GM12875 (cell line): ENCODE measurements at regions not wholly inside any gene's neighbourhood (a gene's known extent, or its start where the extent isn't known, plus 50 kb on each side); places are given as distances from the start of the nearest gene placed in this dataset.

Experiments
- H3K4me3 ChIP-seq: one replicate; pipeline ENCODE4 v1.5.1; 2011; ENCODE audit warnings: low read depth, low read length, control low read depth
- TF ChIP-seq, protein P1 (sequence below): IDR thresholded peaks from 2 replicates; pipeline ENCODE4 v1.5.1; 2011; ENCODE audit warnings: low read depth, mild to moderate bottlenecking, control low read depth, inconsistent platforms, low read length, moderate library complexity, borderline replicate concordance; ENCODE audit not compliant: insufficient read depth

DNA sequence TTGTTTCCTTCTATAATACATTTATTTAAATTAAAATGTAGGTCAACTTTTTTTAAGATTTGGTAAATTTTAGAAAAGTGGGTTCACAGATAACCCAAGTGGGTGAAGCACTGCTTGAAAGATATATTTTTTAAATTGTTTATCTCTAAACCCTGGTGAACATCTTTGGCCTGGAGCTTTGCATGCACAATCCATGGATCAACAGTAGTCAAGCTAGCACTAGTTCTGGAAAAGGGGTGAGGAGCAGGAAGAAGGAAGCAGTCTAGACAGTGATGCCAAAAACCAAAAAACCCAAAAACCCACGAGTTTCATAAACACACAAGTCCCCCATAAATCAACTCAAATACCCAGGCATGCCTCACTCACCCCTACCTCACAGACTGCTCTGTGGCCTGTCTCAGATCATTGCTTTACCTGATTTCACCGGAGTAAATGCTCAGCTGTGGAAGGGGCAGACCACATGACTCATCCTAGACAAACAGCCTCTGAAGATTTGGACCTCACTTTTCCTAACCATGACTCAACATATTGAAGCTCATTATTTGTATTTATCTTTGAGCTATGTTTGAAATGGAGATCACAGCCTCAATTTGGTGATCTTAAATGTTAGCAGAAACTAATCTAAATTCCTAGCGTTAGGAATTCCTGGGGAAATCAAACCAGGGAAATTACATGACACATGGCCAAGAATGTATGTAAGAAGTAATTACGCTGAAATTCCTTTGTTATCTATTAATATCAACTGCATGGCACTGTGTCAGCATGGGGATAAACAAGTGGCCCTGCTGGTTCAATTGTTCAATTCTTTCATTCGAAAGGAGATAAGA lies 149.6 kb downstream of the ZNF608 start:
- H3K4me3 ChIP-seq = no peak overlapping the region
- TF ChIP-seq, protein P1, sequence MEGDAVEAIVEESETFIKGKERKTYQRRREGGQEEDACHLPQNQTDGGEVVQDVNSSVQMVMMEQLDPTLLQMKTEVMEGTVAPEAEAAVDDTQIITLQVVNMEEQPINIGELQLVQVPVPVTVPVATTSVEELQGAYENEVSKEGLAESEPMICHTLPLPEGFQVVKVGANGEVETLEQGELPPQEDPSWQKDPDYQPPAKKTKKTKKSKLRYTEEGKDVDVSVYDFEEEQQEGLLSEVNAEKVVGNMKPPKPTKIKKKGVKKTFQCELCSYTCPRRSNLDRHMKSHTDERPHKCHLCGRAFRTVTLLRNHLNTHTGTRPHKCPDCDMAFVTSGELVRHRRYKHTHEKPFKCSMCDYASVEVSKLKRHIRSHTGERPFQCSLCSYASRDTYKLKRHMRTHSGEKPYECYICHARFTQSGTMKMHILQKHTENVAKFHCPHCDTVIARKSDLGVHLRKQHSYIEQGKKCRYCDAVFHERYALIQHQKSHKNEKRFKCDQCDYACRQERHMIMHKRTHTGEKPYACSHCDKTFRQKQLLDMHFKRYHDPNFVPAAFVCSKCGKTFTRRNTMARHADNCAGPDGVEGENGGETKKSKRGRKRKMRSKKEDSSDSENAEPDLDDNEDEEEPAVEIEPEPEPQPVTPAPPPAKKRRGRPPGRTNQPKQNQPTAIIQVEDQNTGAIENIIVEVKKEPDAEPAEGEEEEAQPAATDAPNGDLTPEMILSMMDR = no peak

DNA sequence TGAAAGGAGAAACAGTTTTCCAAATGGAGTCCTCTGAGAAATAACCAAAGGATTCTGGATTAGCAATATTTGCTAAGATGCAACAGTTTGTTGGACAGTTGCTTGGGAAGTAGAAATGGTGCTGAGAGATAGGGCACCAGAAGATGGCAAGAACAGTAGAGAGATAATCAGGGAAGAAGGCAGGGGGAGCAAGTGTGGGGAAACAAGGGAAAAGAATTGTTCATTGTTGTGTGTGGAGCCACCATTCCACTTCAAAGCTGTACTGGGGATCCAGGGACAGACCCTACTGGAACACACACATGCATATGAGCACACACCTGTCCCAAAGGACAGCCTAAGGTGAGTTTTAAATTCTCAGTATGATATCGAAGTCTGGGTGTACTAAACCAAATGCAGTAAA lies 152.5 kb downstream of the ZNF608 start:
- H3K4me3 ChIP-seq = no peak overlapping the region
- TF ChIP-seq, protein P1 = no peak

GRCh38 chr5:124592891-124593290 lies 153.5 kb downstream of the ZNF608 start:
- TF ChIP-seq, protein P1 = no peak
- no peak overlapping the region for H3K4me3 ChIP-seq

- no peak overlapping the region for H3K4me3 ChIP-seq
- TF ChIP-seq, protein P1 = no peak
Observed at GRCh38 chr5:124591583-124591982, 154.9 kb downstream of the ZNF608 start.

DNA sequence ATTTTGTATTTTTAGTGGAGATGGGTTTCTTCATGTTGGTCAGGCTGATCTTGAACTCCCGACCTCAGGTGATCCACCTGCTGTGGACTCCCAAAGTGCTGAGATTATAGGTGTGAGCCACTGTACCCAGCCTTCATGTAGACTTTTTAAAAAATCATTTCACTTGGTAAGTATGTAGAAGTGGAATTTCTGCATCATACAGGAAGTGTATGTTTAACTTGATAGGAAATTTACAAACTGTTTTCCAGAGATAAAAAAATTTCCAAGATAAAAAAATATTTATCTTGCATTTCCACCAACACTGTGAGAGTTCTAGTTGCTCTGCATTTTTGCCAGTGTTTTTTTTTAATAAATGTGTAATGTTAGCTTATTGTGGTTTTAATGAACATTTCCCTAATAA lies 155.8 kb downstream of the ZNF608 start:
- H3K4me3 ChIP-seq = no peak overlapping the region
- TF ChIP-seq, protein P1 = no peak

DNA sequence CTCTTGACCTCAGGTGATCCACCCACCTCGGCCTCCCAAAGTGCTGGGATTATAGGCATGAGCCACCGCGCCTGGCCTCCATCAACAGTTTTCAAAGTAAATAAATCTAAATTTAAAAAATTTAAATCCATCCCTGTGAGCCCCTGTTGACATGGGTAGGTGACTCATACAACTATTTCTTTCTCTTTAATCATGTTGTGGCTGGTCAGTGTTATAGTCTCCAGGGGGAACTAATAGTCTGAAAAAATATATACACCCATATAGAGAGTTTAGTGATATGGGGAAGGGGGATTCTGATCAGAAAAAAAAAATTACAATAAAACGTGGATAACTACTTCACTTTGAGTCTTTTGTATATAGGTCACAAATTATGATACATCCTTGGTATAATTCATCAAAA lies 159.2 kb downstream of the ZNF608 start:
- TF ChIP-seq, protein P1 = no peak
- no peak overlapping the region for H3K4me3 ChIP-seq
